GM20000 (cell line): ENCODE measurements at regions not wholly inside any gene's neighbourhood (a gene's known extent, or its start where the extent isn't known, plus 50 kb on each side); places are given as distances from the start of the nearest gene placed in this dataset.

Experiments
- DNase-seq: peaks from one replicate; pipeline ENCODE4 v3.0.0; 2012; ENCODE audit warnings: low spot score
- CTCF ChIP-seq: IDR thresholded peaks from 2 replicates; pipeline ENCODE4 v1.5.1; 2012; ENCODE audit warnings: mild to moderate bottlenecking, control low read depth; ENCODE audit errors: extremely low read depth, missing control alignments

- TF ChIP-seq CTCF = no peak
- DNase-seq = no peak
These were observed 72.2 kb upstream of the LRRC3B start for GRCh38 chr3:26550413-26550812.

- no peak for DNase-seq
- TF ChIP-seq CTCF = no peak
These were observed 65.9 kb upstream of the LRRC3B start for GRCh38 chr3:26556637-26557036.

GRCh38 chr3:26558257-26558656 lies 64.3 kb upstream of the LRRC3B start:
- TF ChIP-seq CTCF = no peak
- DNase-seq = no peak

- no peak for TF ChIP-seq CTCF
- no peak for DNase-seq
These were observed 63.3 kb upstream of the LRRC3B start for GRCh38 chr3:26559227-26559626.

- no peak for TF ChIP-seq CTCF
- no peak for DNase-seq
These were observed 62.5 kb upstream of the LRRC3B start for GRCh38 chr3:26560081-26560480.

GRCh38 chr3:26562021-26562768 lies 60.4 kb upstream of the LRRC3B start:
- no peak for DNase-seq
- TF ChIP-seq CTCF = no peak
